OCI-LY3 (cell line): ENCODE measurements at regions not wholly inside any gene's neighbourhood (a gene's known extent, or its start where the extent isn't known, plus 50 kb on each side); places are given as distances from the start of the nearest gene placed in this dataset.

Experiments used
- H2AFZ ChIP-seq: fragments of 200-600, 300-600 bp; shearing (Covaris generic); 2 replicates; pipeline ENCODE4 v1.6.0; 2014; ENCODE audit warnings: antibody characterized with exemption, low read depth, low read length
- H3K27ac ChIP-seq: fragments of 200-600, 300-600 bp; sonication (generic); 2 replicates; pipeline ENCODE4 v1.5.1; 2014; ENCODE audit warnings: mild to moderate bottlenecking, low read length, moderate library complexity, mixed read lengths
- H3K27me3 ChIP-seq: fragments of 200-600, 300-600 bp; sonication (generic); 2 replicates; pipeline ENCODE4 v1.6.1; 2014; ENCODE audit warnings: low read depth, low read length, mixed read lengths
- H3K36me3 ChIP-seq: fragments of 200-600, 300-600 bp; sonication (generic); replicated peaks from 2 replicates; pipeline ENCODE3; 2014; ENCODE audit warnings: low read depth, low read length, mixed read lengths
- H3K4me1 ChIP-seq: fragments of 300-600, 200-600 bp; sonication (generic); 2 replicates; pipeline ENCODE4 v1.6.1; 2014; ENCODE audit warnings: low read length, mixed read lengths
- H3K4me2 ChIP-seq: fragments of 200-600, 300-600 bp; sonication (generic); 2 replicates; pipeline ENCODE4 v1.6.1; 2014; ENCODE audit warnings: low read length, mixed read lengths
- H3K4me3 ChIP-seq: fragments of 300-600, 200-600 bp; sonication (generic); 2 replicates; pipeline ENCODE4 v1.5.1; 2014; ENCODE audit warnings: antibody characterized with exemption, mild to moderate bottlenecking, low read length, moderate library complexity
- H3K79me2 ChIP-seq: fragments of 300-600, 200-600 bp; shearing (Covaris generic); 2 replicates; pipeline ENCODE4 v1.6.1; 2014; ENCODE audit warnings: mild to moderate bottlenecking, low read length, mixed read lengths
- H3K9ac ChIP-seq: fragments of 300-600, 200-600 bp; shearing (Covaris generic); 2 replicates; pipeline ENCODE4 v1.6.0; 2014; ENCODE audit warnings: mild to moderate bottlenecking, low read length, moderate library complexity
- H3K9me3 ChIP-seq: fragments of 200-600, 300-600 bp; shearing (Covaris generic); 2 replicates; pipeline ENCODE4 v1.6.1; 2014; ENCODE audit warnings: low read length, mixed read lengths; ENCODE audit not compliant: insufficient read depth
- H4K20me1 ChIP-seq: fragments of 200-600, 300-600 bp; sonication (generic); 2 replicates; pipeline ENCODE4 v1.6.1; 2016; ENCODE audit warnings: low read length, mixed read lengths; ENCODE audit not compliant: insufficient read depth
- CTCF ChIP-seq: fragments of 200-600, 300-600 bp; sonication (generic); IDR thresholded peaks from 2 replicates; pipeline ENCODE4 v1.5.1; 2014; ENCODE audit warnings: antibody characterized with exemption, low read length, low read depth
- EZH2phosphoT487 ChIP-seq: fragments of 200-600 bp; shearing (Covaris generic); IDR thresholded peaks from 2 replicates; pipeline ENCODE4 v1.6.1; 2018; ENCODE audit warnings: antibody characterized with exemption, mixed run types, low read depth

- no peak overlapping the region for H3K9ac ChIP-seq
- H3K9me3 ChIP-seq, result no peaks in the 10 kb centered on the region
- no peaks in the 10 kb centered on the region for H4K20me1 ChIP-seq
- no peak overlapping the region for H2AFZ ChIP-seq
- H3K4me3 ChIP-seq, result no peak overlapping the region
- H3K36me3 ChIP-seq, result no peaks in the 10 kb centered on the region
- no peak overlapping the region for H3K27ac ChIP-seq
- H3K27me3 ChIP-seq, result no peaks in the 10 kb centered on the region
- H3K4me2 ChIP-seq, result no peak overlapping the region
- H3K79me2 ChIP-seq, result no peaks in the 10 kb centered on the region
- TF ChIP-seq EZH2phosphoT487, result no peak
- no peak for TF ChIP-seq CTCF
- no peaks in the 10 kb centered on the region for H3K4me1 ChIP-seq
These were observed 152.0 kb upstream of the POU3F1 start for GRCh38 chr1:38198621-38199020.

- Histone ChIP-seq H3K9me3 (no peaks in the 10 kb centered on the region), H3K4me2 (no peak overlapping the region), H3K36me3 (no peaks in the 10 kb centered on the region), H3K4me1 (no peaks in the 10 kb centered on the region), H3K79me2 (no peaks in the 10 kb centered on the region), H3K4me3 (no peak overlapping the region), H3K27me3 (no peaks in the 10 kb centered on the region), H4K20me1 (no peaks in the 10 kb centered on the region), H3K9ac (no peak overlapping the region), H3K27ac (no peak overlapping the region), H2AFZ (no peak overlapping the region)
- TF ChIP-seq EZH2phosphoT487 (no peak), CTCF (no peak)
These were observed 151.5 kb upstream of the POU3F1 start for GRCh38 chr1:38198099-38198498.

GRCh38 chr1:38197312-38198061 is 150.9 kb upstream of the POU3F1 start:
- Histone ChIP-seq H4K20me1 (no peaks in the 10 kb centered on the region), H3K4me1 (no peaks in the 10 kb centered on the region), H2AFZ (no peak overlapping the region), H3K4me2 (no peak overlapping the region), H3K27ac (no peak overlapping the region), H3K9ac (no peak overlapping the region), H3K9me3 (no peaks in the 10 kb centered on the region), H3K79me2 (no peaks in the 10 kb centered on the region), H3K36me3 (no peaks in the 10 kb centered on the region), H3K4me3 (no peak overlapping the region), H3K27me3 (no peaks in the 10 kb centered on the region)
- TF ChIP-seq EZH2phosphoT487 (no peak), CTCF (no peak)

- H3K9ac ChIP-seq, result no peak overlapping the region
- no peak overlapping the region for H3K4me2 ChIP-seq
- H3K4me1 ChIP-seq, result 0 out of 2 replicates have a peak, but pooled peaks cover 3% of the 10 kb centered on the region
- no peak overlapping the region for H3K27ac ChIP-seq
- no peaks in the 10 kb centered on the region for H3K9me3 ChIP-seq
- H4K20me1 ChIP-seq, result no peaks in the 10 kb centered on the region
- no peak overlapping the region for H2AFZ ChIP-seq
- no peak overlapping the region for H3K4me3 ChIP-seq
- no peaks in the 10 kb centered on the region for H3K27me3 ChIP-seq
- no peaks in the 10 kb centered on the region for H3K36me3 ChIP-seq
- H3K79me2 ChIP-seq, result no peaks in the 10 kb centered on the region
- TF ChIP-seq CTCF, result no peak
- TF ChIP-seq EZH2phosphoT487, result no peak
These were observed 147.9 kb upstream of the POU3F1 start for GRCh38 chr1:38194472-38194871.
